GM12878 (cell line): ENCODE measurements at regions not wholly inside any gene's neighbourhood (a gene's known extent, or its start where the extent isn't known, plus 50 kb on each side); places are given as distances from the start of the nearest gene placed in this dataset.

Source experiments
- ATAC-seq: fragments of 200-7000 bp; cut with Tn5 transposase; 3 replicates; pipeline ENCODE4 v1.9.1; 2020; ENCODE audit warnings: mild to moderate bottlenecking, moderate library complexity
- BruUV-seq: library from RNA; stranded (reverse); fragments of 400-500 nt; replicated peaks from 2 replicates; lab custom pipeline; 2021; lab: Mats Ljungman, UMichigan
- CTCF ChIA-PET: fragments of 300-600 bp; sonication (Branson Sonifier 250); formaldehyde crosslinking; extraction: SDS; loops from one replicate; lab custom pipeline; 2021; ENCODE audit warnings: inconsistent platforms; lab: Yijun Ruan, JAX
- POLR2A ChIA-PET: fragments of 350-600 bp; formaldehyde crosslinking; extraction: SDS; loops from one replicate; lab custom pipeline; 2021; ENCODE audit warnings: inconsistent platforms; lab: Charles Lee
- RAD21 ChIA-PET: fragments of 300-600 bp; sonication (Branson Sonifier 250); formaldehyde crosslinking; loops from one replicate; lab custom pipeline; 2023; ENCODE audit warnings: antibody characterized with exemption; ENCODE audit not compliant: unreplicated experiment; lab: Charles Lee
- SMC1A ChIA-PET: fragments of 300-600 bp; sonication (Branson Sonifier 250); formaldehyde crosslinking; loops from one replicate; lab custom pipeline; 2023; ENCODE audit not compliant: unreplicated experiment, uncharacterized antibody; lab: Charles Lee
- DNase-seq: peaks from one replicate; pipeline ENCODE4 v3.0.0-alpha.2; 2011; ENCODE audit warnings: low read depth, low spot score
- FAIRE-seq: peaks from 3 replicates; lab custom pipeline; 2011; peaks lifted over from hg19 to GRCh38; lab: Jason Lieb, UNC
- H2AFZ ChIP-seq: 2 replicates; pipeline ENCODE4 v1.6.0; 2011; ENCODE audit warnings: low read depth, low read length, control low read depth; ENCODE audit not compliant: control insufficient read depth
- H3K27ac ChIP-seq: 2 replicates; pipeline ENCODE4 v1.5.1; 2011; ENCODE audit warnings: control low read depth; ENCODE audit not compliant: control insufficient read depth, insufficient read depth
- H3K27me3 ChIP-seq, 2 experiments: replicated peaks in 1 of 2; 2 replicates each; pipeline versions ENCODE4 v1.6.0 to v1.6.1; 2011; ENCODE audit warnings: low read length in 1 of 2; ENCODE audit not compliant: control insufficient read depth in 2 of 2, insufficient read depth in 2 of 2
- H3K36me3 ChIP-seq, 2 experiments: 2 replicates each; pipeline ENCODE4 v1.5.1; 2011; ENCODE audit warnings: low read length in 1 of 2; ENCODE audit not compliant: control insufficient read depth in 2 of 2, insufficient read depth in 2 of 2
- H3K4me1 ChIP-seq: 2 replicates; pipeline ENCODE4 v1.6.1; 2011; ENCODE audit warnings: mild to moderate bottlenecking, low read length, moderate library complexity, mixed read lengths; ENCODE audit not compliant: control insufficient read depth, insufficient read depth
- H3K4me2 ChIP-seq: 2 replicates; pipeline ENCODE4 v1.6.0; 2011; ENCODE audit warnings: control low read depth; ENCODE audit not compliant: control insufficient read depth, insufficient read depth
- H3K4me3 ChIP-seq: fragments of 200-600 bp; sonication (generic); 2 replicates; pipeline ENCODE4 v1.5.1; 2016
- H3K79me2 ChIP-seq: 2 replicates; pipeline ENCODE4 v1.6.0; 2011; ENCODE audit warnings: low read length; ENCODE audit not compliant: control insufficient read depth, insufficient read depth
- H3K9ac ChIP-seq: 2 replicates; pipeline ENCODE4 v1.8.0; 2011; ENCODE audit warnings: low read length, control low read depth, mixed read lengths; ENCODE audit not compliant: control insufficient read depth, insufficient read depth
- H3K9me3 ChIP-seq: replicated peaks from 3 replicates; pipeline ENCODE4 v1.5.1; 2011; ENCODE audit warnings: mild to moderate bottlenecking, low read length; ENCODE audit not compliant: control insufficient read depth, insufficient read depth
- H4K20me1 ChIP-seq: 2 replicates; pipeline ENCODE4 v1.6.0; 2011; ENCODE audit not compliant: control insufficient read depth, insufficient read depth
- CEBPZ ChIP-seq: fragments of 150-350 bp; IDR thresholded peaks from 2 replicates; pipeline ENCODE4 v1.6.1; 2016; ENCODE audit warnings: low read depth, low read length
- EED ChIP-seq: sonication (generic); IDR thresholded peaks from 2 replicates; pipeline ENCODE4 v1.6.1; 2016; ENCODE audit warnings: antibody characterized with exemption, low read depth
- HCFC1 ChIP-seq: fragments of 150-350 bp; IDR thresholded peaks from 2 replicates; pipeline ENCODE4 v1.6.1; 2014; ENCODE audit warnings: low read length
- JUND ChIP-seq: IDR thresholded peaks from 2 replicates; pipeline ENCODE4 v1.6.1; 2012; ENCODE audit warnings: low read depth, mild to moderate bottlenecking, low read length, improper control_type of control experiment, moderate library complexity
- MYB ChIP-seq: fragments of 150-350 bp; IDR thresholded peaks from 2 replicates; pipeline ENCODE4 v1.6.1; 2014; ENCODE audit warnings: mild to moderate bottlenecking, low read depth, low read length, borderline replicate concordance
- NBN ChIP-seq: fragments of 450-650 bp; IDR thresholded peaks from 2 replicates; pipeline ENCODE4 v1.6.1; 2016
- RAD51 ChIP-seq: fragments of 450-650 bp; IDR thresholded peaks from 2 replicates; pipeline ENCODE4 v1.6.1; 2016; ENCODE audit warnings: moderate library complexity, mild to moderate bottlenecking, inconsistent platforms
- TCF3 ChIP-seq: IDR thresholded peaks from 2 replicates; pipeline ENCODE4 v1.6.1; 2012; ENCODE audit warnings: low read depth, mild to moderate bottlenecking, low read length, borderline replicate concordance; ENCODE audit not compliant: insufficient read depth
- YBX1 ChIP-seq: fragments of 450-650 bp; IDR thresholded peaks from 2 replicates; pipeline ENCODE4 v1.6.1; 2016; ENCODE audit warnings: antibody characterized with exemption
- YY1 ChIP-seq: IDR thresholded peaks from 2 replicates; pipeline ENCODE4 v1.6.1; 2011; ENCODE audit warnings: low read depth, mild to moderate bottlenecking, low read length
- ZSCAN29 ChIP-seq: fragments of 450-650 bp; IDR thresholded peaks from 2 replicates; pipeline ENCODE4 v1.6.1; 2017; ENCODE audit warnings: mild to moderate bottlenecking, moderate library complexity
- WGBS: methylation state at CpG from one replicate; pipeline ENCODE4 v1.1.6; 2016; ENCODE audit warnings: low lambda C conversion rate; ENCODE audit not compliant: insufficient replicate concordance, insufficient coverage; ENCODE audit errors: missing lambda C conversion rate; 5-methylcytosine and 5-hydroxymethylcytosine counted together
- in situ Hi-C: fragments of 300-500 bp; cut with MboI; formaldehyde crosslinking; loops from 9 replicates; pipeline ENCODE4 v1.14.3; 2018; ENCODE audit warnings: mixed read lengths
- intact Hi-C: fragments of 100-400 bp; cut with micrococcal nuclease; formaldehyde crosslinking; loops from one replicate; pipeline ENCODE4 v1.14.2; 2022; ENCODE audit not compliant: unreplicated experiment

GRCh38 chr2:20565623-20566236 is 85.2 kb downstream of the HS1BP3 start:
- Histone ChIP-seq H3K36me3 (no peaks in the 10 kb centered on the region), H3K4me1 (peaks cover 8% of the 10 kb centered on the region), H3K27ac (no peak overlapping the region), H3K4me3 (no peak overlapping the region), H3K27me3 (peaks cover 0 to 1% of the 10 kb centered on the region in 2 experiments; a peak in 2 of 4 replicates), H3K79me2 (no peaks in the 10 kb centered on the region), H2AFZ (no peak overlapping the region), H4K20me1 (no peaks in the 10 kb centered on the region), H3K9me3 (no peaks in the 10 kb centered on the region), H3K4me2 (no peak overlapping the region), H3K9ac (no peak overlapping the region)
- CTCF ChIA-PET = interaction anchor here (0.7 kb wide), 1 partner anchor 85 kb away, joined by 4 read pairs; the partner anchor contains the start of gene HS1BP3
- no peak for FAIRE-seq
- TF ChIP-seq HCFC1 (no peak), YBX1 (no peak), JUND (no peak)
- RAD21 ChIA-PET = interaction anchor here (1.1 to 1.3 kb wide), 3 partner anchors 12 to 119 kb away, joined by 3 to 4 read pairs (median 4); partner anchors contain the start of gene RHOB
- SMC1A ChIA-PET = interaction anchor here (0.9 to 1.1 kb wide), 2 partner anchors 9 to 59 kb away, joined by 3 to 4 read pairs; no protein-coding TSS in a partner anchor
- BruUV-seq = no TSS peak
- no peak for ATAC-seq
- in situ Hi-C loops = no loop called here
- intact Hi-C loops = no loop called here
- 60% methylated on average over 8 of the region's 8 CpGs for WGBS
- no peak for DNase-seq
- POLR2A ChIA-PET = interaction anchor here (0.6 to 0.8 kb wide), 2 partner anchors 11 to 691 kb away, joined by 3 to 4 read pairs; no protein-coding TSS in a partner anchor

- intact Hi-C loops = no loop called here
- in situ Hi-C loops = no loop called here
- H3K4me2 ChIP-seq = no peak overlapping the region
- H3K4me3 ChIP-seq = no peak overlapping the region
- BruUV-seq = no TSS peak
- no peaks in the 10 kb centered on the region for H4K20me1 ChIP-seq
- H3K4me1 ChIP-seq = peaks cover 8% of the 10 kb centered on the region
- no peaks in the 10 kb centered on the region for H3K9me3 ChIP-seq
- ChIA-PET CTCF (interaction anchor here (0.7 kb wide), 1 partner anchor 85 kb away, joined by 4 read pairs; the partner anchor contains the start of gene HS1BP3), SMC1A (interaction anchor here (0.9 to 1.1 kb wide), 2 partner anchors 9 to 59 kb away, joined by 3 to 4 read pairs; no protein-coding TSS in a partner anchor), RAD21 (interaction anchor here (1.1 to 1.3 kb wide), 3 partner anchors 11 to 120 kb away, joined by 3 to 4 read pairs (median 4); partner anchors contain the start of gene RHOB), POLR2A (interaction anchor here (0.6 kb wide), 1 partner anchor 691 kb away, joined by 3 read pairs; no protein-coding TSS in a partner anchor)
- FAIRE-seq (no peak), ATAC-seq (no peak; the same call in 2 of the 3 replicates), DNase-seq (no peak)
- H3K36me3 ChIP-seq = no peaks in the 10 kb centered on the region
- H2AFZ ChIP-seq = no peak overlapping the region
- WGBS = 86% methylated on average over 4 of the region's 4 CpGs
- H3K27me3 ChIP-seq = peaks cover 0 to 1% of the 10 kb centered on the region in 2 experiments; a peak in 2 of 4 replicates
- no peak overlapping the region for H3K9ac ChIP-seq
- no peak overlapping the region for H3K27ac ChIP-seq
- no peaks in the 10 kb centered on the region for H3K79me2 ChIP-seq
- TF ChIP-seq RAD51 (no peak), MYB (no peak), ZSCAN29 (no peak), CEBPZ (no peak), TCF3 (no peak), YY1 (no peak), NBN (no peak), EED (no peak)
Observed at GRCh38 chr2:20566331-20566730, 84.6 kb downstream of the HS1BP3 start.
